GM18907 (cell line): ENCODE measurements at regions not wholly inside any gene's neighbourhood (a gene's known extent, or its start where the extent isn't known, plus 50 kb on each side); places are given as distances from the start of the nearest gene placed in this dataset.

Source experiments
- ATAC-seq: cut with Tn5 transposase; IDR thresholded peaks from one replicate; pipeline ENCODE4 v1.9.1; 2021; ENCODE audit warnings: mild to moderate bottlenecking, moderate library complexity; ENCODE audit not compliant: unreplicated experiment

- no peak for ATAC-seq
Measured at GRCh38 chr9:106689089-106689488, 173.9 kb upstream of the ZNF462 start.

DNA sequence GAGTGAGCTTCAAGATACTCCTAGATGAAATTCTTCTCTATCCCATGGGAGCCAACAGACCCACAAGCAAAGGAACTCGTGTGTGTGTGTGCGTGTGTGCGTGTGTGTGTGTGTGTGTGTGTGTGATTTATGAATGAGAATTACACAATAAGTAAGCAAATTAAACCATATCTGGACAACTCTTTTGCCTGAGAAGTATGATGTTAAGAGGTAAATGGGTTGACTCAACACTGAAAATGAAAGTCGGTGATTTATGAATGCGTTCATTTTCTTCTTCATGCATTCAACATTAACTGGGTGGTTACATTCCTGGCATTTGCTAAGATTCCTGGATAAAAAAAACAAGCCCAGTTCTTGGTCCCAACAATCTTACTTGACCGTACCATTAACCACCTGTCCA, 171.3 kb upstream of the ZNF462 start:
- ATAC-seq, result no peak

- no peak for ATAC-seq
Measured at GRCh38 chr9:106693558-106693957, 169.4 kb upstream of the ZNF462 start.

- no peak for ATAC-seq
Measured at GRCh38 chr9:106696804-106697203, 166.2 kb upstream of the ZNF462 start.

DNA sequence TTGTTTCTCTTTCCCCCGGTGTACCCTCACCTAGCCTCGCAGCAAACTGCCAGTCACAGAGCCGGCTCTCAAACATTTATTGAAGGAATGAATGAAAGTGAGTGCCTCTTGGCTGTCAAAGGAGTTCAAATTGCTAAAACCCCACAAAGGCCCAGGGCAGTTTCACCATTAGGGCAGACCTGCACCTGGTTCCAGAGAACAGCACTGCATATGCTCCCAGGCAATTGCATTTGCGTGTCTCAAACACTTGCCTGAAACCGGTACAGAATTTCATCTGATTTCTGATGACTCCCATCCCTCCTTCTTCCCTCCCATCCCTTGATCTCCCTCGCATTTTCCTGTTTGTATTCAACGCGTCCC, 165.6 kb upstream of the ZNF462 start:
- no peak for ATAC-seq

GRCh38 chr9:106697750-106698502, 165.0 kb upstream of the ZNF462 start:
- ATAC-seq, result no peak

GRCh38 chr9:106700676-106701075, 162.3 kb upstream of the ZNF462 start:
- no peak for ATAC-seq

DNA sequence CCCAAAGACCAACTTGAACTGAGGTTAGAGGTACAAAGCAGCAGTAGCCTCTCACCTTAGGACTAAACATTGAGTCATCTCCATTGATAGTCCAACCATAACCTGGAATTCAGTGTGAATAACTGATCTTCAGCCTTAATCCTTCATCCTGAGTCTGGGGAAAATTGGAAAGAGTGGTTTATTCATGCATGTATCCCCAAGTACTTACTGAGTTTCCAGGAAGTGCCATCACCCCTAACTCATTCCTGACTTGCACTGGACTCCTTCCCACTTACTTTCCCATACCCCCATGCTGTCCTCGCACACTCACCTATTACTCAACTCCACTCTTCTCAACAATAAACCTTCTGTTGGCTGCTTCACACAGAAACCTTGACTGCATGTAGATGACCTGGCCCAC, 161.4 kb upstream of the ZNF462 start:
- ATAC-seq, result no peak

- ATAC-seq, result no peak
Measured at GRCh38 chr9:106704056-106704615, 158.8 kb upstream of the ZNF462 start.

DNA sequence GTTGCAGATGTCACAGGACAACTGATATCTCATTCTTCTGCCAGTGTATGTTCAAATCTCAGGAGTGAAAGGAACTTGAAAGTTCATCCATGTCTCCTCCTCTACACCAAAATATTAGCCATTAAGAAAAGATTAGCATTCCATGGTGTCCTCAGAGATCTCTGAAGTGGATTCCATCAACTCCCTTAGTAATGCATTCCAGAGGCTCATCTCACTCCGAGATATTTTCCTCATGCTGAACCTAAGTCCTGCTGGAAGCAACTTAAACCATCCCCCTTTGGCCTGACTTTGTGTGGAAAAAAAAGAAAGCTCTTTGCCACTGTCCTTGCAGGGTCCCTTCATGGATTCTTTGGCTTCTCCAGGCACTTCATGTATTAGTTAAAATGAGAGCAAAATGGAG, 155.7 kb upstream of the ZNF462 start:
- ATAC-seq, result no peak

- no peak for ATAC-seq
Measured at GRCh38 chr9:106707738-106708474, 155.1 kb upstream of the ZNF462 start.

GRCh38 chr9:106708475-106709146, 154.4 kb upstream of the ZNF462 start:
- no peak for ATAC-seq

- no peak for ATAC-seq
Measured at GRCh38 chr9:106712279-106712678, 150.7 kb upstream of the ZNF462 start.

GRCh38 chr9:106713206-106713605, 149.8 kb upstream of the ZNF462 start:
- ATAC-seq, result no peak

- ATAC-seq, result no peak
Measured at GRCh38 chr9:106716820-106717219, 146.1 kb upstream of the ZNF462 start.

GRCh38 chr9:106717686-106718085, 145.3 kb upstream of the ZNF462 start:
- no peak for ATAC-seq

- no peak for ATAC-seq
Measured at GRCh38 chr9:106718936-106719335, 144.0 kb upstream of the ZNF462 start.

DNA sequence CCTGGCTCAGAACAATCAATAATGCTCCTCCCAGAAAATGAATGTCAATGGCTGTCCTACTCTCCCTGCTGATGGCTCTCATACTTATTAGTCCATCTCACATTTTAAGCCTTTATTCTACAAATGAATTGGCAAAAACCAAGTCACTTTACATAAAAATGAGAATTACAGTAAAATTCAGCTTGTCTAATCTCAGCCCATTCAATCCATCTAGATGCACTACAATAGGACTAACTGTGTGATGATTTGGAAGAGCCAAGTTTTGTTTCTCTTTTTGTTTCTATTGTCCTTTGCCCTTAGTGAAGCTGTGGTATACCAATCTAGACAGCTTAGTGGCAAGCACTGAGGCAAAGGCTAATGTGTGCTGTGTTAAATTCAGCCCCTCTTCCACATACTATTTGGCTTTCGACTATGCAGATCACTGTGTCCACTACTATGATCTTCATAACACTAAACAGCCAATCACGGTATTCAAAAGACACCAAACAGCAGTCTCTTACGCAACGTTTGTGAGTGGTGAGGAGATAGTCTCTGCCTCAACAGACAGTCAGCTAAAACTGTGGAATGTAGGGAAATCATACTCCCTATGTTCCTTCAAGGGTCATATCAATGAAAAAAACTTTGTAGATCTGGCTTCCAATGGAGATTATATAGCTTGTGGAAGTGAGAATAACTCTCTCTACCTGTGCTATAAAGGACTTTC, 140.8 kb upstream of the ZNF462 start:
- ATAC-seq, result no peak

GRCh38 chr9:106723926-106724325, 139.0 kb upstream of the ZNF462 start:
- no peak for ATAC-seq

DNA sequence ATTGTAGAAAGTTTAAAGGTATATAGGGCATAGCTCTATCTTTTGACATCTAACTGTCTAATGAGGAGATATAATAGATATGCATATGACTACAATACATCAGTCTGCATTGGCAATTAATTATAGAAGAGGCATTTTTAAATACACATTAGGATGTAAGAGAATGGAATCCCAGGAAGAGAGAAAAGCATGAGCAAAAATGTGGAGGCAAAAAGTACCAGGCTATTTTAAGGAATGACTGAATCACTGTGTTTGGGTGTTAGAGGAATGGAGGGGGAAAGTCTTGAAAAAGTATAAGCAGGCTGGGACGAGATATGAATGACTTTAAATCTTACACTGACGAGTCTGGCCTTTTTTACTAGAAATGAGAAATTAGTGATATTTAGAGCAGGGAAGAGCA, 138.4 kb upstream of the ZNF462 start:
- ATAC-seq, result no peak
